ENCODE measurements at regions not wholly inside any gene's neighbourhood (a gene's known extent, or its start where the extent isn't known, plus 50 kb on each side); places are given as distances from the start of the nearest gene placed in this dataset.

- H3K9me3 ChIP-seq (ENCODE audit: control insufficient read depth in 1 of 2, low read length in 2 of 2) = no peaks in the 10 kb centered on the region
- no peak overlapping the region for H3K4me3 ChIP-seq (ENCODE audit: low read depth in 1 of 2, low read length in 2 of 2)
These were observed 697.6 kb upstream of the ALCAM start for GRCh38 chr3:104669083-104669482.

GRCh38 chr3:104672331-104672730, 694.4 kb upstream of the ALCAM start:
- H3K27me3 ChIP-seq (ENCODE audit: control insufficient read depth in 1 of 2, insufficient read depth in 2 of 2, low read length in 2 of 2) = no peaks in the 10 kb centered on the region
- H3K4me3 ChIP-seq (ENCODE audit: low read depth in 1 of 2, low read length in 2 of 2) = no peak overlapping the region
- H3K9me3 ChIP-seq (ENCODE audit: control insufficient read depth in 1 of 2, low read length in 2 of 2) = no peaks in the 10 kb centered on the region
- H3K4me1 ChIP-seq (ENCODE audit: control insufficient read depth in 1 of 2, insufficient read depth in 2 of 2, low read length in 2 of 2) = no peaks in the 10 kb centered on the region
- no peak overlapping the region for H3K9ac ChIP-seq (ENCODE audit: low read depth in 1 of 2, low read length in 2 of 2)
- H3K27ac ChIP-seq (ENCODE audit: low read depth, low read length) = no peak overlapping the region
- no peaks in the 10 kb centered on the region for H3K36me3 ChIP-seq (ENCODE audit: control insufficient read depth in 1 of 2, insufficient read depth in 2 of 2, low read length in 2 of 2)

More at GRCh38 chr3:104669083-104669482, 697.6 kb upstream of the ALCAM start:
- Histone ChIP-seq H3K9ac (ENCODE audit: low read depth in 1 of 2, low read length in 2 of 2) (no peak overlapping the region), H3K4me1 (ENCODE audit: control insufficient read depth in 1 of 2, insufficient read depth in 2 of 2, low read length in 2 of 2) (no peaks in the 10 kb centered on the region), H3K36me3 (ENCODE audit: control insufficient read depth in 1 of 2, insufficient read depth in 2 of 2, low read length in 2 of 2) (no peaks in the 10 kb centered on the region), H3K27ac (ENCODE audit: low read depth, low read length) (no peak overlapping the region), H3K27me3 (ENCODE audit: control insufficient read depth in 1 of 2, insufficient read depth in 2 of 2, low read length in 2 of 2) (no peaks in the 10 kb centered on the region)

GRCh38 chr3:104673981-104674380, 692.7 kb upstream of the ALCAM start:
- Histone ChIP-seq H3K9me3 (ENCODE audit: control insufficient read depth in 1 of 2, low read length in 2 of 2) (no peaks in the 10 kb centered on the region), H3K27me3 (ENCODE audit: control insufficient read depth in 1 of 2, insufficient read depth in 2 of 2, low read length in 2 of 2) (no peaks in the 10 kb centered on the region), H3K4me1 (ENCODE audit: control insufficient read depth in 1 of 2, insufficient read depth in 2 of 2, low read length in 2 of 2) (no peaks in the 10 kb centered on the region), H3K4me3 (ENCODE audit: low read depth in 1 of 2, low read length in 2 of 2) (no peak overlapping the region), H3K36me3 (ENCODE audit: control insufficient read depth in 1 of 2, insufficient read depth in 2 of 2, low read length in 2 of 2) (no peaks in the 10 kb centered on the region), H3K27ac (ENCODE audit: low read depth, low read length) (no peak overlapping the region), H3K9ac (ENCODE audit: low read depth in 1 of 2, low read length in 2 of 2) (no peak overlapping the region)

GRCh38 chr3:104676241-104676640, 690.5 kb upstream of the ALCAM start:
- H3K4me1 ChIP-seq (ENCODE audit: control insufficient read depth in 1 of 2, insufficient read depth in 2 of 2, low read length in 2 of 2) = no peaks in the 10 kb centered on the region
- H3K4me3 ChIP-seq (ENCODE audit: low read depth in 1 of 2, low read length in 2 of 2) = no peak overlapping the region
- H3K27ac ChIP-seq (ENCODE audit: low read depth, low read length) = no peak overlapping the region
- no peaks in the 10 kb centered on the region for H3K9me3 ChIP-seq (ENCODE audit: control insufficient read depth in 1 of 2, low read length in 2 of 2)
- H3K36me3 ChIP-seq (ENCODE audit: control insufficient read depth in 1 of 2, insufficient read depth in 2 of 2, low read length in 2 of 2) = no peaks in the 10 kb centered on the region
- H3K9ac ChIP-seq (ENCODE audit: low read depth in 1 of 2, low read length in 2 of 2) = no peak overlapping the region
- no peaks in the 10 kb centered on the region for H3K27me3 ChIP-seq (ENCODE audit: control insufficient read depth in 1 of 2, insufficient read depth in 2 of 2, low read length in 2 of 2)

- Histone ChIP-seq H3K36me3 (ENCODE audit: control insufficient read depth in 1 of 2, insufficient read depth in 2 of 2, low read length in 2 of 2) (no peaks in the 10 kb centered on the region), H3K9ac (ENCODE audit: low read depth in 1 of 2, low read length in 2 of 2) (no peak overlapping the region), H3K9me3 (ENCODE audit: control insufficient read depth in 1 of 2, low read length in 2 of 2) (no peaks in the 10 kb centered on the region), H3K27me3 (ENCODE audit: control insufficient read depth in 1 of 2, insufficient read depth in 2 of 2, low read length in 2 of 2) (no peaks in the 10 kb centered on the region), H3K4me3 (ENCODE audit: low read depth in 1 of 2, low read length in 2 of 2) (no peak overlapping the region), H3K27ac (ENCODE audit: low read depth, low read length) (no peak overlapping the region), H3K4me1 (ENCODE audit: control insufficient read depth in 1 of 2, insufficient read depth in 2 of 2, low read length in 2 of 2) (no peaks in the 10 kb centered on the region)
These were observed 688.8 kb upstream of the ALCAM start for GRCh38 chr3:104677932-104678331.

GRCh38 chr3:104685492-104685891, 681.2 kb upstream of the ALCAM start:
- H3K27ac ChIP-seq (ENCODE audit: low read depth, low read length) = no peak overlapping the region
- H3K4me1 ChIP-seq (ENCODE audit: control insufficient read depth in 1 of 2, insufficient read depth in 2 of 2, low read length in 2 of 2) = no peaks in the 10 kb centered on the region
- H3K9ac ChIP-seq (ENCODE audit: low read depth in 1 of 2, low read length in 2 of 2) = no peak overlapping the region
- H3K27me3 ChIP-seq (ENCODE audit: control insufficient read depth in 1 of 2, insufficient read depth in 2 of 2, low read length in 2 of 2) = no peaks in the 10 kb centered on the region
- H3K9me3 ChIP-seq (ENCODE audit: control insufficient read depth in 1 of 2, low read length in 2 of 2) = no peaks in the 10 kb centered on the region
- no peak overlapping the region for H3K4me3 ChIP-seq (ENCODE audit: low read depth in 1 of 2, low read length in 2 of 2)
- no peaks in the 10 kb centered on the region for H3K36me3 ChIP-seq (ENCODE audit: control insufficient read depth in 1 of 2, insufficient read depth in 2 of 2, low read length in 2 of 2)

- Histone ChIP-seq H3K27ac (ENCODE audit: low read depth, low read length) (no peak overlapping the region), H3K4me3 (ENCODE audit: low read depth in 1 of 2, low read length in 2 of 2) (no peak overlapping the region), H3K36me3 (ENCODE audit: control insufficient read depth in 1 of 2, insufficient read depth in 2 of 2, low read length in 2 of 2) (no peaks in the 10 kb centered on the region), H3K9ac (ENCODE audit: low read depth in 1 of 2, low read length in 2 of 2) (no peak overlapping the region), H3K4me1 (ENCODE audit: control insufficient read depth in 1 of 2, insufficient read depth in 2 of 2, low read length in 2 of 2) (no peaks in the 10 kb centered on the region), H3K27me3 (ENCODE audit: control insufficient read depth in 1 of 2, insufficient read depth in 2 of 2, low read length in 2 of 2) (no peaks in the 10 kb centered on the region), H3K9me3 (ENCODE audit: control insufficient read depth in 1 of 2, low read length in 2 of 2) (no peaks in the 10 kb centered on the region)
These were observed 679.3 kb upstream of the ALCAM start for GRCh38 chr3:104687362-104687761.

- H3K9ac ChIP-seq (ENCODE audit: low read depth in 1 of 2, low read length in 2 of 2) = no peak overlapping the region
- H3K9me3 ChIP-seq (ENCODE audit: control insufficient read depth in 1 of 2, low read length in 2 of 2) = no peaks in the 10 kb centered on the region
- H3K4me1 ChIP-seq (ENCODE audit: control insufficient read depth in 1 of 2, insufficient read depth in 2 of 2, low read length in 2 of 2) = no peaks in the 10 kb centered on the region
- H3K4me3 ChIP-seq (ENCODE audit: low read depth in 1 of 2, low read length in 2 of 2) = no peak overlapping the region
- no peak overlapping the region for H3K27ac ChIP-seq (ENCODE audit: low read depth, low read length)
- H3K36me3 ChIP-seq (ENCODE audit: control insufficient read depth in 1 of 2, insufficient read depth in 2 of 2, low read length in 2 of 2) = no peaks in the 10 kb centered on the region
- H3K27me3 ChIP-seq (ENCODE audit: control insufficient read depth in 1 of 2, insufficient read depth in 2 of 2, low read length in 2 of 2) = no peaks in the 10 kb centered on the region
These were observed 670.2 kb upstream of the ALCAM start for GRCh38 chr3:104696470-104696869.

- Histone ChIP-seq H3K36me3 (ENCODE audit: control insufficient read depth in 1 of 2, insufficient read depth in 2 of 2, low read length in 2 of 2) (no peaks in the 10 kb centered on the region), H3K4me1 (ENCODE audit: control insufficient read depth in 1 of 2, insufficient read depth in 2 of 2, low read length in 2 of 2) (no peaks in the 10 kb centered on the region), H3K4me3 (ENCODE audit: low read depth in 1 of 2, low read length in 2 of 2) (no peak overlapping the region), H3K9me3 (ENCODE audit: control insufficient read depth in 1 of 2, low read length in 2 of 2) (no peaks in the 10 kb centered on the region), H3K9ac (ENCODE audit: low read depth in 1 of 2, low read length in 2 of 2) (no peak overlapping the region), H3K27ac (ENCODE audit: low read depth, low read length) (no peak overlapping the region), H3K27me3 (ENCODE audit: control insufficient read depth in 1 of 2, insufficient read depth in 2 of 2, low read length in 2 of 2) (no peaks in the 10 kb centered on the region)
These were observed 655.3 kb upstream of the ALCAM start for GRCh38 chr3:104711406-104711805.

GRCh38 chr3:104715972-104716371, 650.7 kb upstream of the ALCAM start:
- H3K4me3 ChIP-seq (ENCODE audit: low read depth in 1 of 2, low read length in 2 of 2) = no peak overlapping the region
- H3K27ac ChIP-seq (ENCODE audit: low read depth, low read length) = no peak overlapping the region
- H3K9ac ChIP-seq (ENCODE audit: low read depth in 1 of 2, low read length in 2 of 2) = no peak overlapping the region
- H3K36me3 ChIP-seq (ENCODE audit: control insufficient read depth in 1 of 2, insufficient read depth in 2 of 2, low read length in 2 of 2) = no peaks in the 10 kb centered on the region
- no peaks in the 10 kb centered on the region for H3K9me3 ChIP-seq (ENCODE audit: control insufficient read depth in 1 of 2, low read length in 2 of 2)
- H3K27me3 ChIP-seq (ENCODE audit: control insufficient read depth in 1 of 2, insufficient read depth in 2 of 2, low read length in 2 of 2) = no peaks in the 10 kb centered on the region
- no peaks in the 10 kb centered on the region for H3K4me1 ChIP-seq (ENCODE audit: control insufficient read depth in 1 of 2, insufficient read depth in 2 of 2, low read length in 2 of 2)

GRCh38 chr3:104717828-104718196, 648.9 kb upstream of the ALCAM start:
- no peak overlapping the region for H3K9ac ChIP-seq (ENCODE audit: low read depth in 1 of 2, low read length in 2 of 2)
- H3K27me3 ChIP-seq (ENCODE audit: control insufficient read depth in 1 of 2, insufficient read depth in 2 of 2, low read length in 2 of 2) = no peaks in the 10 kb centered on the region
- H3K9me3 ChIP-seq (ENCODE audit: control insufficient read depth in 1 of 2, low read length in 2 of 2) = no peaks in the 10 kb centered on the region
- H3K27ac ChIP-seq (ENCODE audit: low read depth, low read length) = no peak overlapping the region
- H3K36me3 ChIP-seq (ENCODE audit: control insufficient read depth in 1 of 2, insufficient read depth in 2 of 2, low read length in 2 of 2) = no peaks in the 10 kb centered on the region
- no peak overlapping the region for H3K4me3 ChIP-seq (ENCODE audit: low read depth in 1 of 2, low read length in 2 of 2)
- H3K4me1 ChIP-seq (ENCODE audit: control insufficient read depth in 1 of 2, insufficient read depth in 2 of 2, low read length in 2 of 2) = no peaks in the 10 kb centered on the region
